ENCODE measurements at regions not wholly inside any gene's neighbourhood (a gene's known extent, or its start where the extent isn't known, plus 50 kb on each side); places are given as distances from the start of the nearest gene placed in this dataset.

DNA sequence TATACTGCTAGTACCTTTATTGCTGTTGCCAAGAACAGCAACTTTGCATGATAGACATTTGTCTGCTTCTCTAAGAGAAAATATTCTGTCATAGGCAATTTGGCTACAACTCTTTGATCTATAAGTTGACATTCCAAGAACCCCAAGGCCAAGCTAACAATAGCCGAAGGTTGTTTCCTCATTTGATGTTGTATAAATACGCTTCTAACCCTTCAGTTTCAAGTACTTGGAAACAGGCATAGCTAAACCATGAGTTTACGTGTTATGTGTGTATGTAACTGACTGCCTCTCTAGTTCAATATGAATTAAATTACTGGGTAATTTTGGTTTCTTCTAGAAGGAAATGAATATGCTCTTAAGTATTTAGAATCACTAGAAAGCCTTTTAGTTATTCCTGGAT lies 1034.0 kb downstream of the TLE4 start:
- no peaks in the 10 kb centered on the region for H3K9me3 ChIP-seq
- no peaks in the 10 kb centered on the region for H3K4me1 ChIP-seq (ENCODE audit: insufficient read depth)
- H3K4me3 ChIP-seq = no peak overlapping the region
- no peaks in the 10 kb centered on the region for H3K27me3 ChIP-seq
- no peak overlapping the region for H3K27ac ChIP-seq
- 84 to 91% (median 88%) methylated on average over 3 of the region's 3 CpGs for WGBS, 3 donors
- DNase-seq = no peak
- intact Hi-C loops (cut with DNase I) = no loop called here
- TF ChIP-seq POLR2A (IDR thresholded peaks at IDR 0.05) (no peak), EP300 (IDR thresholded peaks at IDR 0.05) (no peak)
- TF ChIP-seq, protein P1, sequence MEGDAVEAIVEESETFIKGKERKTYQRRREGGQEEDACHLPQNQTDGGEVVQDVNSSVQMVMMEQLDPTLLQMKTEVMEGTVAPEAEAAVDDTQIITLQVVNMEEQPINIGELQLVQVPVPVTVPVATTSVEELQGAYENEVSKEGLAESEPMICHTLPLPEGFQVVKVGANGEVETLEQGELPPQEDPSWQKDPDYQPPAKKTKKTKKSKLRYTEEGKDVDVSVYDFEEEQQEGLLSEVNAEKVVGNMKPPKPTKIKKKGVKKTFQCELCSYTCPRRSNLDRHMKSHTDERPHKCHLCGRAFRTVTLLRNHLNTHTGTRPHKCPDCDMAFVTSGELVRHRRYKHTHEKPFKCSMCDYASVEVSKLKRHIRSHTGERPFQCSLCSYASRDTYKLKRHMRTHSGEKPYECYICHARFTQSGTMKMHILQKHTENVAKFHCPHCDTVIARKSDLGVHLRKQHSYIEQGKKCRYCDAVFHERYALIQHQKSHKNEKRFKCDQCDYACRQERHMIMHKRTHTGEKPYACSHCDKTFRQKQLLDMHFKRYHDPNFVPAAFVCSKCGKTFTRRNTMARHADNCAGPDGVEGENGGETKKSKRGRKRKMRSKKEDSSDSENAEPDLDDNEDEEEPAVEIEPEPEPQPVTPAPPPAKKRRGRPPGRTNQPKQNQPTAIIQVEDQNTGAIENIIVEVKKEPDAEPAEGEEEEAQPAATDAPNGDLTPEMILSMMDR (IDR thresholded peaks at IDR 0.05) = no peak
- H3K36me3 ChIP-seq = no peaks in the 10 kb centered on the region

DNA sequence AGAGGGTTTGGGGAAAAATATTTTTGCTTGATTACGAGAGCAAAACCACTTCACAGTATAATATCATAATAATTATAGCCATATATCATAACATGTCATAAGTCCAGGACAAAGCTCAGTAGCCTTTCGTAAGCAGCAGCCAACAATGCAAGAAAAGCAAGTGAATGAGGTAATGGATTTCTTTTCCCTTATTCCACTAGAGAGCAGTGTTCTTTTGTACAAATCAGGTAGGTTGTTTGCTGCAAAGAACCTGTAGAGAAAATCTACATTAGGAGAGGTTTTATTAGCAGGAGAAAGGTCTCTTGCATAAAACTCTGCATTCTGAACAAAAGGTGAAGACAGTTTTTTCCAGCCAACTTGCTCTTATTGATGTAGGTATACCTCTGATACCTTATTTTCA lies 1033.4 kb downstream of the TLE4 start:
- Histone ChIP-seq H3K27ac (no peak overlapping the region), H3K4me1 (ENCODE audit: insufficient read depth) (no peaks in the 10 kb centered on the region), H3K4me3 (no peak overlapping the region), H3K9me3 (no peaks in the 10 kb centered on the region), H3K36me3 (no peaks in the 10 kb centered on the region), H3K27me3 (no peaks in the 10 kb centered on the region)
- intact Hi-C loops (cut with DNase I) = no loop called here
- TF ChIP-seq, protein P1 (IDR thresholded peaks at IDR 0.05) = peak in 1 of 3 donors; percentile 20
- TF ChIP-seq POLR2A (IDR thresholded peaks at IDR 0.05) = no peak
- no peak for TF ChIP-seq EP300 (IDR thresholded peaks at IDR 0.05)
- no peak for DNase-seq
- WGBS, 3 donors = 8 to 11% (median 10%) methylated on average over 2 of the region's 2 CpGs

DNA sequence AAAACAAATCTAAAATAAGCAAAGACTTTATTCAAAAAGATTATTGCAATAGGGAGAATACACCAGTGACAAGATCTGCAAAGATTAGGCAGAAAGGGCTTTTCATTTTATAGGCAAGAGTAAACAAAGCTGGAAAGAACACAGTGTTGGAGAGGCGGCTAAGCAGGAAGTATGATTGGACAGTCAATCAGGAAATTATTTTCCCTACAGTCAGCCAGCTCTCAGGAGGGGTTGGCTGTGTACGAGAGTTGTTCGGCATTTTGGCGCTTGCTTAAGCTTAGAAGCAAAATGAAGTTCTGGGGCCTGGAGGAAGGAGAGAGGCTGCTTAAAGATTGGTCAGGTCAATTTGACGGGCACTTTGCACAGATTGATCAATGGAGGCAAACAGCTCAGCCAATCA lies 1030.5 kb downstream of the TLE4 start:
- no peak overlapping the region for H3K27ac ChIP-seq
- H3K9me3 ChIP-seq = no peaks in the 10 kb centered on the region
- DNase-seq = no peak
- no peaks in the 10 kb centered on the region for H3K36me3 ChIP-seq
- H3K27me3 ChIP-seq = no peaks in the 10 kb centered on the region
- H3K4me1 ChIP-seq (ENCODE audit: insufficient read depth) = no peaks in the 10 kb centered on the region
- 88 to 91% (median 91%) methylated on average over 5 of the region's 5 CpGs for WGBS, 3 donors
- no peak overlapping the region for H3K4me3 ChIP-seq
- TF ChIP-seq, protein P1 (IDR thresholded peaks at IDR 0.05) = no peak
- TF ChIP-seq POLR2A (IDR thresholded peaks at IDR 0.05) (no peak), EP300 (IDR thresholded peaks at IDR 0.05) (no peak)
- intact Hi-C loops (cut with DNase I) = no loop called here

DNA sequence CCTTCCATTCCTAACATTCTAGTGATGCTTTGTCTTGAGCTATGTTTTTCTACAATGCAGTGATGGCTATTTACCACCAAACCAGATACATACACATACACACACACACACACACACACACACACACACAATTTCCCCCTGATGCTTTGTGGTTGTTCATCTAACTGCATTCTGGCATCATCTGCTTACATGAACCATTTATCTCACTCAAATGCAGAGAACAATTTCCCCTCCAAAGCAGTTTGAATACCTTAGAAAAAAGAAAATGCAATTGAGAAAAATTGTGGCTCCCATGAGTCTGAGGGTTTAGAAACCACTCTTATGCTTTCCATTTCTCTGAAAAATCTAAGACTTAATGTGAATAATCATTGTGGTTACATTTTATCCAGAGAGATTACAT lies 1024.8 kb downstream of the TLE4 start:
- Histone ChIP-seq H3K27me3 (no peaks in the 10 kb centered on the region), H3K4me3 (no peak overlapping the region), H3K4me1 (ENCODE audit: insufficient read depth) (no peaks in the 10 kb centered on the region), H3K9me3 (no peaks in the 10 kb centered on the region), H3K27ac (no peak overlapping the region), H3K36me3 (no peaks in the 10 kb centered on the region)
- no peak for DNase-seq
- intact Hi-C loops (cut with DNase I) = loop anchor here in 1 of 4 donors (10.0 kb wide), 1 partner anchor 368 kb away; no protein-coding TSS in a partner anchor
- TF ChIP-seq POLR2A (IDR thresholded peaks at IDR 0.05) (no peak), EP300 (IDR thresholded peaks at IDR 0.05) (no peak)
- TF ChIP-seq, protein P1 (IDR thresholded peaks at IDR 0.05) = no peak
